T47D (cell line): ENCODE measurements at regions not wholly inside any gene's neighbourhood (a gene's known extent, or its start where the extent isn't known, plus 50 kb on each side); places are given as distances from the start of the nearest gene placed in this dataset.

ENCODE experiments used
- DNase-seq, 2 experiments: peaks; one replicate each; pipeline versions ENCODE4 v3.0.0 to v3.0.0-alpha.2; 2011 to 2012; ENCODE audit warnings: low read depth in 1 of 2, low spot score in 1 of 2
- JUND ChIP-seq: IDR thresholded peaks from 2 replicates; pipeline ENCODE4 v1.6.1; 2012; ENCODE audit warnings: low read depth
- in situ Hi-C: cut with HindIII; loops from 2 replicates; pipeline ENCODE4 v1.10.0; 2016; ENCODE audit warnings: low sequenced_read_pairs, low pct_unique_long_range_greater_than_20kb

DNA sequence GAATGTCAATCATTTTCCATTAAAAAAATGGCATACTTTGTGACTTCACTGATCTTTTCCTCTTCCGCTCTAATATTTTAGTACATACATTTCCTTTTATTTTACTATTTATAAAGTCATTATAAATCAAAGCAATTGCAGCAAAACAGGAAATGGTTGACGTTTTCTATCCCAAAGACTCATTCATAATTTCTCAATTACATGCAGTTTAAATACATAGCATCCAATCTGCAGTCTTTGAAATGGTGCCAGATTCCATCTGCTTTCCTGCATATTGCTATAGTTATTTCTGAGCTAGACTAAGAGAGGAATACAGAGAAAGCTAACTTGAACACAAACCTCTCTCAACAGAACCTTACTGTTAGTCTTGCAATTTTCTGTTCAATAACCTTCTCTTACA lies 179.8 kb downstream of the ZPLD1 start:
- TF ChIP-seq JUND: no peak
- DNase-seq: no peak
- in situ Hi-C loops: no loop called here

GRCh38 chr3:102617381-102617780 lies 182.6 kb downstream of the ZPLD1 start:
- in situ Hi-C loops: no loop called here
- no peak for DNase-seq
- no peak for TF ChIP-seq JUND

DNA sequence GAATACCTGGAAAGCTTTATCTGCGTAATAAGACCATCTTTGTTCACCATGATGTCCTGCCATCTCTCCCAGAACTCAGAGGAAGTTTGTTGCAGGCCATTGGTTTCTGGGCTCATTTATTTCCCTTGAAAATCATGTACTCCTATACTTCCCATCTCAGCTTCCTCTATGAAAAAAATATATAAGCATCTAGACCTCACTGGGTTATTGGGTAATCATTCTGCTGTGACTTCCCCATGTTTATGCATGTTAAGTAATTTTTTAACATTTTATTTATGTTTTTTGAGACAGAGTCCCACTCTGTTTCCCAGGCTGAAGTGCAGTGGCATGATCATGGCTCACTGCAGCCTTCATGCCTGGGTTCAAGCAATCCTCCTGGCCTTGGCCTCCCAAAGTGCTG lies 184.5 kb downstream of the ZPLD1 start:
- TF ChIP-seq JUND: no peak
- DNase-seq: no peak
- in situ Hi-C loops: no loop called here

GRCh38 chr3:102629943-102630342 lies 195.1 kb downstream of the ZPLD1 start:
- in situ Hi-C loops: no loop called here
- no peak for DNase-seq
- TF ChIP-seq JUND: no peak

- no peak for TF ChIP-seq JUND
- DNase-seq: no peak
- in situ Hi-C loops: no loop called here
These were observed 195.7 kb downstream of the ZPLD1 start for GRCh38 chr3:102630531-102630930.

GRCh38 chr3:102643546-102643945 lies 208.7 kb downstream of the ZPLD1 start:
- no peak for DNase-seq
- TF ChIP-seq JUND: no peak
- in situ Hi-C loops: no loop called here

DNA sequence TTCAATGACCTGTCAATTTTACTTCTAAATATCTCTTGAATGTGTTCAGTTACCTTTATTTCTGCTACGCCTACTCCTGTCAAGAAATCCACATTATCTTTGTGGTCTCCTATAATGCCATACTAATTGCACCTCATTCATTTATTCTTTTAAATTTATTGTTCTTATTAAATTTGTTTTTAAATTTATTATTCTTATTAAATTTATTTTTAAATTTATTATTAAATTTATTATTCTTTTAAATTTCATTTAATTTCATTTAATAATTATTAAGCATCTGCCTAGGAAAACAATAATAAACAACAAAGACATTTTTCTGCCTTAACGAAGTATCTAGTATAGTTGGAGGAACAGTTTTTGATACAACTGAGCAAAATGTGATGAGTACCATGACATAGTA lies 211.7 kb downstream of the ZPLD1 start:
- in situ Hi-C loops: no loop called here
- no peak for DNase-seq
- TF ChIP-seq JUND: no peak

GRCh38 chr3:102660653-102661052 lies 225.8 kb downstream of the ZPLD1 start:
- no peak for TF ChIP-seq JUND
- DNase-seq: no peak
- in situ Hi-C loops: no loop called here

GRCh38 chr3:102661707-102662497 lies 227.1 kb downstream of the ZPLD1 start:
- TF ChIP-seq JUND: no peak
- no peak for DNase-seq

DNA sequence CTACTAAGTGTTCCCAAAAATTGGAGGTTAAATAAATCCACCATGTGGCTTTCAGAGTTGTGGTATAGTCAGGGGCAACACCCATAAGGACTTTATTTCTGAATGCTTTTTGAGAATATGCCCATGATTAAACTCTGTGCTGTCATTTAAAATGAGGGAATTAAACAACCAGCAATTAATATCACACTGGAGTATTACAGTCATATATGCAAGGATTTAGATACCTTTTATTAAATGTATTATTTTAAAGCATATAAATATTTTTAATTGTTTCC lies 227.6 kb downstream of the ZPLD1 start:
- no peak for DNase-seq
- in situ Hi-C loops: no loop called here

More at GRCh38 chr3:102661707-102662497, 227.1 kb downstream of the ZPLD1 start:
- in situ Hi-C loops: no loop called here

GRCh38 chr3:102664126-102664525 lies 229.3 kb downstream of the ZPLD1 start:
- no peak for TF ChIP-seq JUND
- no peak for DNase-seq
- in situ Hi-C loops: no loop called here

More for the DNA sequence above, 227.6 kb downstream of the ZPLD1 start:
- no peak for TF ChIP-seq JUND

DNA sequence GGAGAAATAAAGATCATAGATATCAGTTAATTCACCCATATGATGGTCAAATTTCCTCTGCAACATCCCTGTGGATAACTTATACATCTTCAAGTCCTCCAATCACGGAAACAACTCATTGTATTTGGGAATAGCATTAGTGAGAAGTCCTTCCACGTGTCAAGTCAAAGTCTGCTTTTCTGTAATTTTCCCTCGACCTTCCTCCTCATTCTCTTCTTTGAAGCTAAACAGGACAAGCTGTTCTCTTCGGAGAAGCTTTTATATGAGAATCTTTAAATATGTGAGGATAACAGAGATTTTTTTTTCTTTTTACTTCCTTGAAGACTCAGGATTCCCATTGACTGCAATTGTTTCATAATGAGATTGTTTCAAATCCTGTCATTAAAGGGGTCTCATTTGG lies 230.4 kb downstream of the ZPLD1 start:
- TF ChIP-seq JUND: no peak
- no peak for DNase-seq
- in situ Hi-C loops: no loop called here

GRCh38 chr3:102668247-102668646 lies 233.4 kb downstream of the ZPLD1 start:
- in situ Hi-C loops: no loop called here
- TF ChIP-seq JUND: no peak
- DNase-seq: no peak

DNA sequence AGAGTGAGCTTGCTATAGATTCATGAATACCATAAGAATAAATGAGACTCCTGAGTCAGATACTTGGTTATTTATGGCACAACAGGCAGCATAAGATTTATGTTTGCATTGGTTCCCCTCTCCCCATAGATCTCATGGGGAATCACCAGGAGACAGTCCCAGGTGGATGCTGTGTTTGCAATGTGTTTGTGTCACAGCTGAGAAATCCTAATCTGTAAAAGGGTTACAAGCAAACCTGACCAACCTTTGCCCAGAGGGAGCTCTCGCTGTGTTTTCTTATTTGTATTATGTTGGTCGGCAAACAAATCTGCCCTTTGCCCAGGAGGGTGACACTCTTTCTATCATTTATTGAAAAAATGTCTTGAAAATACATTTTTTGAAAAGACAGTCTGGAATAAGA lies 236.2 kb downstream of the ZPLD1 start:
- in situ Hi-C loops: no loop called here
- TF ChIP-seq JUND: no peak
- DNase-seq: no peak

DNA sequence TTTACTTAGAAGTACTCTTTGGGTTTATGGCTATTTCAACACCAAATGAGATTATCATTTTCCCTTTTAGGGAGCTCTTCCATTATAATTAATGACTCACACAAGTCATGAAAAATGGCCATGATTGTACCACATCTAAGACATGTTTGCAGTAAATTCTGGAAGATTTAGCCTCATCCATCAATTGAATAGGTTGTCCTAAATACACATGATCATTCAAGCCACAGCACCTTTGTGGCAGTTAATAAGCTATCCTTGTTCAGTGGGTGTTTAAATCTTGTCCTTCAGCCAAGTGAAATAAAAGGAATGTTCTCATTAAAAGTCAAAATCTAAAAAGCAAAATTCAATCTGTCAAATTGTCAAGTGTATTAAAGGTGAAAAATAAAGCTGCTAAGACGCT lies 237.5 kb downstream of the ZPLD1 start:
- in situ Hi-C loops: no loop called here
- DNase-seq: no peak
- TF ChIP-seq JUND: no peak
